HG03469 (cell line): ENCODE measurements at regions not wholly inside any gene's neighbourhood (a gene's known extent, or its start where the extent isn't known, plus 50 kb on each side); places are given as distances from the start of the nearest gene placed in this dataset.
"Not testable (repeated sequence)": the region's sequence is repeated elsewhere in the genome, so short reads cannot be mapped to it uniquely, and the experiment has no call there.

Experiments used
- ATAC-seq: cut with Tn5 transposase; IDR thresholded peaks from one replicate; pipeline ENCODE4 v1.9.1; 2021; ENCODE audit warnings: mild to moderate bottlenecking, moderate library complexity, moderate number of reproducible peaks; ENCODE audit not compliant: unreplicated experiment

GRCh38 chr4:112940336-112940735, 109.1 kb upstream of the ANK2 start:
- no peak for ATAC-seq

GRCh38 chr4:112942077-112942476, 107.4 kb upstream of the ANK2 start:
- ATAC-seq, result no peak

GRCh38 chr4:112942997-112943396, 106.5 kb upstream of the ANK2 start:
- ATAC-seq, result no peak

- ATAC-seq, result no peak
Measured at GRCh38 chr4:112944006-112944405, 105.4 kb upstream of the ANK2 start.

- ATAC-seq, result no peak
Measured at GRCh38 chr4:112946127-112946526, 103.3 kb upstream of the ANK2 start.

GRCh38 chr4:112947616-112948015, 101.8 kb upstream of the ANK2 start:
- no peak for ATAC-seq

GRCh38 chr4:112951362-112952312, 97.8 kb upstream of the ANK2 start:
- ATAC-seq, result no peak

GRCh38 chr4:112952313-112952700, 97.1 kb upstream of the ANK2 start:
- ATAC-seq, result no peak

GRCh38 chr4:112953262-112953661, 96.2 kb upstream of the ANK2 start:
- no peak for ATAC-seq

DNA sequence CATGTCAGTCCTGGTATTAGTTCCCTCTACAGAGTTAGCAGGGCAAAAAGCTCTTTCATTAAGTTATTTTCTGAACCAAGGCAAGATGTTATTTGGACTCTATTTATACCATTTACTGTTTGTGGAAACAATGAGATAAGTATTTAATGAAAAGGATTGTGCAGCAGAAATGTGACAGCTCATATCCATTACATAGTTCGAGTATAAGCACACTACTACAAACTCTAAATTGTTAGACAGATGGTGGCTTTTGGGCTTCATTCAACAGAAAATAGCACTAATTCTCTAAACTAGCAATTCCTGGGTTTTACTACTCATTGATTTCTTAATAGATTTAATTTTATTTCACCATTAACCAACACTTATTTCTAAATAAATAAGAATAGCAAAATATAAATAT, 95.2 kb upstream of the ANK2 start:
- no peak for ATAC-seq

DNA sequence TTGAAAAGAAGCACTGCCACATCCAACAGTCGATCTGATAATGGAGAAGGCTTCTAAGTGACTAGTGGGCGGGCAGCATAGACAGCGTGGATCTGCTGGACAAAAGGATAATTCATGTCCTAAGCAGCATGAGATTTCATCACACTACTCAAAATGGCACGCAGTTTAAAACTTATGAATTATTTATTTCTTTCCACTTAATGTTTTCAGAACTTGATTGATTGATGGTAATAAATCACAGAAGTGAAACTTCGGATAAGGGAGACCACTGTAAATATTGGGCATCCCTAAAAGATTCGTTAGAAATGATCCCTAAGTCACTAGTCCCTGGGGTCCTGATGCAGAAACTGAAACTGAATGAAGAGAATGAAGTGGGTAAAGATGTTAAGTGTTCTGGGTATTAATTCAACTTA, 93.0 kb upstream of the ANK2 start:
- ATAC-seq, result no peak

- ATAC-seq, result not testable (repeated sequence)
Measured at GRCh38 chr4:112957764-112958163, 91.7 kb upstream of the ANK2 start.

- ATAC-seq, result no peak
Measured at GRCh38 chr4:112966701-112967488, 82.6 kb upstream of the ANK2 start.

DNA sequence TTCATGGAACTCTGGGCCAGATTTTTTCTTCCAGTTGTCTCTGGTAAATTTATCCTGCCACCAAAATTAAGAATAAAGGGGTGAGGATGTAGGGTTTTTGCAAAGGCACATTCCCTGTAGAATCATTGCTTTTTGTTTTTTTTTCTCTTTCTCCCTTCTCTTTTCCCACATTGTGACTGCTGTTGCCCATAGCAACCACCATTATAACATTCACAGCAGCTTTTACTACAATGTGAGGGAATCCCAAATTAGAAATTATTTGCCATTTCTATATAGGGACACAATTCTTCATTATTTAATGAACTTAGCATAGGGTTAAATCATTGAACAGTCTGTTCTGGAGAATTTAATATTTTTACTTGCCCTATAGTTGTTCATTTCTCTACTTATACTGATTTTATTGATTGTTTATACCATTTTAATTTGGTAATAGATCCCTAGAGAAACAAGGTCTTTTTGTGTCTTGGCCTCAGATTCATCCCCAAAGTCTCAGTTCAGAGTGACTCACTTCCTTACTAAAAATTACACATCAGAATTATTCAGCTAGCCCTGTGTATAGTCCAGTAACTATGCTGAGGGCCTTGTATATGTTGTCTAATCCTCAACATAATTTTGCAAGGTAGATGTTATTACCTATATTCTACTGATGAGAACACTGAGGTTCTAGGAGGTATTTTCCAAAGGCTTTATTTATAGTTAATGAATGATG, 80.8 kb upstream of the ANK2 start:
- no peak for ATAC-seq

GRCh38 chr4:112970903-112971302, 78.5 kb upstream of the ANK2 start:
- no peak for ATAC-seq

GRCh38 chr4:112973750-112974251, 75.7 kb upstream of the ANK2 start:
- ATAC-seq, result no peak

GRCh38 chr4:112975567-112976355, 73.7 kb upstream of the ANK2 start:
- no peak for ATAC-seq

DNA sequence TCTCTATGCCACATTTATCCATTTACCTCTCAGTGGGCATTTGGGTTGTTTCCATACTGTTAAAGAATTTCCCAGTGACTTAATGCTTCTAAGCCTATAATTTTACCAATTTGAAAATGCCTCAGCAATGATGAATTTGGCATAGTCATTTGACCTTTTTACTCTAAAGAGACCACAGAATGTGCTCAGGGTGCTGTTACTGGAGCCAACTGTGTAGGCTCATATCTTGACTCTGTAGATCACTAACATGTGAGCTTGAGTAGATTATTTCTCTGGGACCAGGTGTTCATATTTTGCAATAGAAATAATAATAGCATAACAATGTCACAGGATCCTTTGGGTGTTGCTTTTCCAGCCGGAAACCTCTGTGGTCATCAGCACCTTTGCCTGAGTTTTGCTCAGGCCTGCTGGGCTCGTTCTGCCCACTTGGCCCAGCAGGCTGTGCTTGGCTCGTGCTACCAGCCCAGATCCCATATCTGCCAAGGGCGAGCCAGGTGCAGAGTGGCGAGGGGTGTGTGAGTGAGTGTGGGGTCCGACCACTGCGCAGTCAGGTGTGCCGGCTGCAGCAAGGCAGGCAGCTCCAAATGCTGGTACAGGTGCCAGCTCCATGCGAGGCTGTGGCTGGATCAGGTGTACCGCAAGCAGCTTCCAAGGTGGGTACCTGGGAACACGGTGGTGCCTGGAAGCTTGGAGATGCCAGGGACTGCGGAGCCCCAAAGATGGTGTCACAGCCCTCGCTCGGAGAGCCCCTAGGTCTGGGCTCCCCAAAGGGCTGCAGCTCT, 70.6 kb upstream of the ANK2 start:
- no peak for ATAC-seq

- no peak for ATAC-seq
Measured at GRCh38 chr4:112979881-112980421, 69.5 kb upstream of the ANK2 start.
